Medulla oblongata (tissue), 1 donor: ENCODE measurements at regions not wholly inside any gene's neighbourhood (a gene's known extent, or its start where the extent isn't known, plus 50 kb on each side); places are given as distances from the start of the nearest gene placed in this dataset.

Experiments
- DNase-seq: peaks from one replicate; pipeline ENCODE4 v3.0.0-alpha.2; 2015; ENCODE audit errors: extremely low spot score

GRCh38 chr1:29827237-29827750, 591.0 kb downstream of the PTPRU start:
- DNase-seq, result no peak

GRCh38 chr1:29826646-29827045, 590.3 kb downstream of the PTPRU start:
- DNase-seq, result no peak

- DNase-seq, result no peak
Observed at GRCh38 chr1:29825941-29826415, 589.7 kb downstream of the PTPRU start.

- DNase-seq, result no peak
Observed at GRCh38 chr1:29825274-29825940, 589.1 kb downstream of the PTPRU start.

- no peak for DNase-seq
Observed at GRCh38 chr1:29824511-29825273, 588.4 kb downstream of the PTPRU start.

GRCh38 chr1:29824025-29824424, 587.7 kb downstream of the PTPRU start:
- no peak for DNase-seq

GRCh38 chr1:29823561-29823960, 587.2 kb downstream of the PTPRU start:
- DNase-seq, result no peak

GRCh38 chr1:29821605-29822004, 585.3 kb downstream of the PTPRU start:
- no peak for DNase-seq

GRCh38 chr1:29820401-29820800, 584.1 kb downstream of the PTPRU start:
- DNase-seq, result no peak

GRCh38 chr1:29812408-29813135, 576.2 kb downstream of the PTPRU start:
- DNase-seq, result peak; percentile 13

- no peak for DNase-seq
Observed at GRCh38 chr1:29811727-29812407, 575.5 kb downstream of the PTPRU start.

- no peak for DNase-seq
Observed at GRCh38 chr1:29811247-29811646, 574.9 kb downstream of the PTPRU start.

- no peak for DNase-seq
Observed at GRCh38 chr1:29810121-29811120, 574.1 kb downstream of the PTPRU start.

GRCh38 chr1:29809446-29810120, 573.3 kb downstream of the PTPRU start:
- no peak for DNase-seq

- DNase-seq, result no peak
Observed at GRCh38 chr1:29808141-29808995, 572.0 kb downstream of the PTPRU start.

- no peak for DNase-seq
Observed at GRCh38 chr1:29807689-29808088, 571.4 kb downstream of the PTPRU start.

- DNase-seq, result no peak
Observed at GRCh38 chr1:29806646-29807319, 570.5 kb downstream of the PTPRU start.

GRCh38 chr1:29805896-29806160, 569.5 kb downstream of the PTPRU start:
- no peak for DNase-seq
